ENCODE measurements at regions not wholly inside any gene's neighbourhood (a gene's known extent, or its start where the extent isn't known, plus 50 kb on each side); places are given as distances from the start of the nearest gene placed in this dataset.

- no peak for DNase-seq
These were observed 767.3 kb downstream of the TFAP2A start for GRCh38 chr6:9647599-9647998.

GRCh38 chr6:9647071-9647445 lies 767.8 kb downstream of the TFAP2A start:
- DNase-seq = no peak

- DNase-seq = no peak
These were observed 768.4 kb downstream of the TFAP2A start for GRCh38 chr6:9646342-9647070.

- DNase-seq = no peak
These were observed 776.0 kb downstream of the TFAP2A start for GRCh38 chr6:9638861-9639260.

- DNase-seq = no peak
These were observed 780.1 kb downstream of the TFAP2A start for GRCh38 chr6:9634776-9635175.

- DNase-seq = no peak
These were observed 782.8 kb downstream of the TFAP2A start for GRCh38 chr6:9632026-9632425.

GRCh38 chr6:9628819-9629218 lies 786.1 kb downstream of the TFAP2A start:
- DNase-seq = no peak

- DNase-seq = no peak
These were observed 787.0 kb downstream of the TFAP2A start for GRCh38 chr6:9627916-9628315.

- DNase-seq = peak in 1 of 2 donors; percentile 1
These were observed 790.9 kb downstream of the TFAP2A start for GRCh38 chr6:9623985-9624384.

GRCh38 chr6:9623228-9623832 lies 791.5 kb downstream of the TFAP2A start:
- no peak for DNase-seq

GRCh38 chr6:9621276-9621675 lies 793.6 kb downstream of the TFAP2A start:
- DNase-seq = no peak

GRCh38 chr6:9620687-9621086 lies 794.2 kb downstream of the TFAP2A start:
- DNase-seq = no peak

GRCh38 chr6:9620263-9620662 lies 794.6 kb downstream of the TFAP2A start:
- no peak for DNase-seq

- DNase-seq = no peak
These were observed 800.1 kb downstream of the TFAP2A start for GRCh38 chr6:9614778-9615177.

GRCh38 chr6:9612489-9612888 lies 802.4 kb downstream of the TFAP2A start:
- no peak for DNase-seq

- DNase-seq = no peak
These were observed 804.1 kb downstream of the TFAP2A start for GRCh38 chr6:9610620-9611415.

- no peak for DNase-seq
These were observed 808.3 kb downstream of the TFAP2A start for GRCh38 chr6:9606435-9607134.

- DNase-seq = no peak
These were observed 820.1 kb downstream of the TFAP2A start for GRCh38 chr6:9594746-9595145.

GRCh38 chr6:9593554-9593953 lies 821.3 kb downstream of the TFAP2A start:
- DNase-seq = no peak

- no peak for DNase-seq
These were observed 831.0 kb downstream of the TFAP2A start for GRCh38 chr6:9583753-9584352.

- DNase-seq = no peak
These were observed 833.7 kb downstream of the TFAP2A start for GRCh38 chr6:9581155-9581554.

GRCh38 chr6:9576521-9576920 lies 838.4 kb downstream of the TFAP2A start:
- DNase-seq = no peak

- DNase-seq = no peak
These were observed 848.8 kb downstream of the TFAP2A start for GRCh38 chr6:9566096-9566495.

All from CD4-positive, alpha-beta T cell treated with Interleukin-1 beta for 1 hour (primary cell).